ENCODE measurements at regions not wholly inside any gene's neighbourhood (a gene's known extent, or its start where the extent isn't known, plus 50 kb on each side); places are given as distances from the start of the nearest gene placed in this dataset.

DNA sequence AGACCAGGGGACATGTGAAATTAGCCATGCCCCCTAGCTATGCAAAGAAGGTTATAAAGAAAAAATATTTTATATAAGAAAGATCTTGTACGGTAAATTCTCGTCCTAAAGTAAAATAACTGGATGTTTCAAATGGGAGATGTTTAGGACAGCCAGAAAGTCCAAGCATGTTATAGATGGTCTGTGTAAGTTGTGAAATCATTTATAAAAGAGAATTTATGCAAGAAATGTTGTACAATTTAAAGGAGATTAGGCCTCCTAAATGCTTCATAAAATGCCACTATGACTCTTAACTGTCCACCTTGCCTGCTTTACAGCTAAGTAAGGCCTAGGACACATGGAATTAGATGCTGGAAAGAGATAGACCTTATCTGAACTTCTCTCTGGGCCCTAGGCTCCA, 118.1 kb upstream of the POGK start:
- TF ChIP-seq CTCF (IDR thresholded peaks at IDR 0.05): no peak
- TF ChIP-seq POLR2A (IDR thresholded peaks at IDR 0.05): no peak

Measured in Peyer's patch (tissue), 4 donors.